RWPE1 (cell line): ENCODE measurements at regions not wholly inside any gene's neighbourhood (a gene's known extent, or its start where the extent isn't known, plus 50 kb on each side); places are given as distances from the start of the nearest gene placed in this dataset.

Source experiments
- CTCF ChIA-PET: fragments of 350-600 bp; sonication (Branson Sonifier 250); formaldehyde crosslinking; extraction: SDS; loops from one replicate; lab custom pipeline; 2021; lab: Yijun Ruan, JAX
- POLR2A ChIA-PET: fragments of 400-600 bp; formaldehyde crosslinking; extraction: SDS; loops from one replicate; lab custom pipeline; 2020; ENCODE audit warnings: antibody characterized with exemption; ENCODE audit not compliant: low non-redundant PET; lab: Yijun Ruan, JAX
- DNase-seq: peaks from one replicate; pipeline ENCODE4 v3.0.0; 2012; ENCODE audit warnings: low spot score
- H3K27ac ChIP-seq: fragments of 450-650 bp; 2 replicates; pipeline ENCODE4 v1.5.1; 2017
- TF ChIP-seq, protein P1 (sequence below): fragments of 450-650 bp; conservative IDR thresholded peaks from 2 replicates; pipeline ENCODE4 v1.5.1; 2017; ENCODE audit warnings: low read depth, mild to moderate bottlenecking

DNA sequence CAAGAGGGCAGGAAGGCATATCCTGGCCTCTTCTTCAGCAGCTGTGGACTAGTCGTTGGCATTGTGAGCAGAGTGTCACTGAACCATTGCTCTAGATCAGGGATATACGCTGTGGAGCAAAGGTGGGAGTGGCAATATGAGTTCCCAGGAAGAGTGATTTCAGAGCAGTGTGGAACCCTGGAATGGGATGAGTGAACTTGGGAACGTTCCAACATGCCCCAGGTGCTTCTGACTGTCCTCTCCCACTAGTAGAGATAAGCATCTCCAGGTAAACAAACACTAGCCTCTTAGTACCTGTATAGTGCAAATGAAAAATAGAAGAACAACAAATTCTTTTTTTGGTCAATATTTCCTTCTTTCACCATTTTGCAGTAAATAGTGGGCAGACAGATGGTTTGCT is 123.6 kb upstream of the VEPH1 start:
- DNase-seq = no peak
- ChIA-PET POLR2A (no interaction called here), CTCF (no interaction called here)
- TF ChIP-seq, protein P1, sequence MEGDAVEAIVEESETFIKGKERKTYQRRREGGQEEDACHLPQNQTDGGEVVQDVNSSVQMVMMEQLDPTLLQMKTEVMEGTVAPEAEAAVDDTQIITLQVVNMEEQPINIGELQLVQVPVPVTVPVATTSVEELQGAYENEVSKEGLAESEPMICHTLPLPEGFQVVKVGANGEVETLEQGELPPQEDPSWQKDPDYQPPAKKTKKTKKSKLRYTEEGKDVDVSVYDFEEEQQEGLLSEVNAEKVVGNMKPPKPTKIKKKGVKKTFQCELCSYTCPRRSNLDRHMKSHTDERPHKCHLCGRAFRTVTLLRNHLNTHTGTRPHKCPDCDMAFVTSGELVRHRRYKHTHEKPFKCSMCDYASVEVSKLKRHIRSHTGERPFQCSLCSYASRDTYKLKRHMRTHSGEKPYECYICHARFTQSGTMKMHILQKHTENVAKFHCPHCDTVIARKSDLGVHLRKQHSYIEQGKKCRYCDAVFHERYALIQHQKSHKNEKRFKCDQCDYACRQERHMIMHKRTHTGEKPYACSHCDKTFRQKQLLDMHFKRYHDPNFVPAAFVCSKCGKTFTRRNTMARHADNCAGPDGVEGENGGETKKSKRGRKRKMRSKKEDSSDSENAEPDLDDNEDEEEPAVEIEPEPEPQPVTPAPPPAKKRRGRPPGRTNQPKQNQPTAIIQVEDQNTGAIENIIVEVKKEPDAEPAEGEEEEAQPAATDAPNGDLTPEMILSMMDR = no peak
- no peak overlapping the region for H3K27ac ChIP-seq

DNA sequence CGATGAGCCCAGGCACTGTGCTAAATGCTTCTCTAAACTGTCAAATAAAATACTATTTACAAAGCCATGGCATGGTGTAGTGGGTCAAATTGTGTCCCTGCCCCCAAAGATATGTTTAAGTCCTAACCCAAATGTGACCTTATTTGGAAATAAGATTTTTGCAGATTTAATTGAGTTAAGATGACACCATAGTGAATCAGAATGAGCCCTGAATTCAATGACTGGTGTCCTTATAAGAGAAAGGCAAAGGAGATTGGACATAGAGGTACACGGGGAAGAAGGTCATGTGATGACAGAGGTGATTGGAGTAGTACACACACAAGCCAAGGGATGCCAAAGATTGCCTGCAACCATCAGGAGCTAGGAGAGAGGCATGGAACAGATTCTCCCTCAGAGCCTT is 121.6 kb upstream of the VEPH1 start:
- no peak overlapping the region for H3K27ac ChIP-seq
- ChIA-PET CTCF (no interaction called here), POLR2A (no interaction called here)
- DNase-seq = no peak
- TF ChIP-seq, protein P1 = no peak

DNA sequence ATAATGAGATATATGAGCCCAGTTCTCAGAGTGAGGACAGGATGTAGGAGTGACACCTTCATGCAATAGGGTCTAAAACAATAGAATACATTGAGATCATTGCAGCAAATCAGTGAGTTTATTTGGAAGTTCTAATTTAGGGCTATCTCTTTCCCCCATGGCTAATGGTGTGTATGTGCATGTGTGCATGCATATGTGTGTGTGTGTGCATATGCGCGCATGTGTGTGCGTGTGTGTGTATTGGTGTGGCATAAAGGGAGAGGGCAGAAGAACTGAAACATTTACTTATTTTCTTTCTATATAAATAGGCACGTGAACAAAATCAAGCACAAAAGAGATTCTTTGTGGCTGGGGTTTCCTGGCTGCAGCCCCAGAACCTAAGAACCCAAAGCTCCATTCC is 115.7 kb upstream of the VEPH1 start:
- CTCF ChIA-PET = interaction anchor here (0.6 kb wide), 1 partner anchor 787 kb away, joined by 3 read pairs; no protein-coding TSS in a partner anchor
- H3K27ac ChIP-seq = no peak overlapping the region
- DNase-seq = no peak
- TF ChIP-seq, protein P1 = no peak
- POLR2A ChIA-PET = no interaction called here

DNA sequence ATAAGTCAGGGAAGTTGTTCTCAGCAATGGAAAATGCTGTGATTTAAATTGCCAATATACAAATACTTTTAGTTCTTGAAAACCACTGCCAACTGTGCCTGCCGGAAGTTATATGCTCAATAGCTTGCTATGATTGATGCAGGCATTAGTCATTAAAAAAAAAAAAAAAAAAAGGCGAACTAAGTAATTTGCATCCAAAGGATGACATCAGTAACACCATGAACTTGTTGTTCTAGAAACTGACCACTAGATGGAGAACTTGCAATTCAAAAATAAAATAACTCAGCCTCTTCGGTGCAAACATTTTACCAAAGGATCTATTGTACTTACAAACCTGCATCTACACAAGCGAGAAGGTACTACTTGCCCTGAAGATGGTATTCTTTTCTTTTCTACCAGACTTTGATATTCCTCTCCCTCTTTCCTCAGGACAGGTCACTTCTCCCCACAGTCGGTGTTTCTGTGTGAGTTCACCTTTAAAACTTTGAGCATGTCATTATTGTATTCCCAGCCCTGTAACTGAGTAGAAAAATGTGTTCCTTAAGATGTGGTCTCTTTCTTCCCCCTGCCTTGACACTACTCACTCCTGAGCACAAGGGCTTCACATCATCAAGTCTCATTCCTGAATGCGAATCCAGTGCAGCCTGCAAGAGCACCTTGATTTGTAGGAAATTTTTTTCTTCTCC is 115.0 kb upstream of the VEPH1 start:
- peak; percentile 56 for DNase-seq
- TF ChIP-seq, protein P1 = peak; percentile 63
- POLR2A ChIA-PET = no interaction called here
- no peak overlapping the region for H3K27ac ChIP-seq
- CTCF ChIA-PET = interaction anchor here (0.5 to 0.7 kb wide), 4 partner anchors 12 to 385 kb away, joined by 3 to 6 read pairs (median 4); no protein-coding TSS in a partner anchor

DNA sequence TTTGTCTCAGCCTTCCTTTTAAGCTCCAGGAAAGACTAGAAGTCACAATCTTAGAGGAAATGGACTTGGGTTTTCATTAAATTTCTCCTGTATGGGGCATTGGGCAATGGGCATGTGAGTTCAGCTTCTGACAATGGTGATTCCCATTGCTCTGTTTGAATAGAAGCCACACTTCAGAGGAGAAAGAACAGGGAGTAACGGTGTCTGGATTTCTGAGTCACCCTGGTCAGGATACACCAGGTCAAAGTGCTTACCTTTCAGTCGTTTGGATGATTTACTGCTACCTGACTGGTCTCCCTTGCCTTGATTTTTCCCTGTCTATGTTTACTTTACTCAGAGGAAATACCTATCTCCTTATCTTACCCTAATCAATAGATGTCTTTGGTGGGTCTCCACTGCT is 111.7 kb upstream of the VEPH1 start:
- no peak overlapping the region for H3K27ac ChIP-seq
- TF ChIP-seq, protein P1 = no peak
- ChIA-PET POLR2A (no interaction called here), CTCF (no interaction called here)
- no peak for DNase-seq

DNA sequence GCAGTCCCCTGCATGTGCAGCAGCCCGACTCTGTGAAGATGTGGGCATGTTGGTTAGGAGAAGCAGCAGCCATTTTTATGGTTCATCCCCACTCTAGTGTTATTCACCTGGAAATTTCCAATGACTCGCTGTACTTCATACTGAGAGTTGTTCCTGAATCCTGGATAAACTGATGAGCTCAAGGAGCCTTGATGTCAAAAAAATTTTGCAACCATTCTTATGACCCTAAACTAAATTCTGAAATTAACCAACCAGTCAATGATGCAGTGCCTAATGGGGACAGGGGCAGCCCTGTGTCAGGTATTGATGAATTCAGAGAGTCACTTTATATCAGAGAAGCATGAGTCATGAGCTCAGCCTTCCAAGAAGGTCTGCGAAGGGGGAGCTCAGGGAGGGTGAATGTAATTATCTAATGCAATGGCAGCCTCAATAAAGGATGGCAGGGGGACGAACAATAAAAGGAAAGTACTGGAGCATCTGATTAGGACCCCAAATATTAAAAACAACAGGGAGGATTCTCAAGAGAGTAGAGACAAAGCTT is 108.4 kb upstream of the VEPH1 start:
- ChIA-PET CTCF (interaction anchor here (0.8 kb wide), 1 partner anchor 79 kb away, joined by 3 read pairs; no protein-coding TSS in a partner anchor), POLR2A (no interaction called here)
- no peak for DNase-seq
- TF ChIP-seq, protein P1 = no peak
- H3K27ac ChIP-seq = no peak overlapping the region
